GM19023 (cell line): ENCODE measurements at regions not wholly inside any gene's neighbourhood (a gene's known extent, or its start where the extent isn't known, plus 50 kb on each side); places are given as distances from the start of the nearest gene placed in this dataset.

Experiments used
- ATAC-seq: cut with Tn5 transposase; IDR thresholded peaks from one replicate; pipeline ENCODE4 v1.9.1; 2021; ENCODE audit warnings: mild to moderate bottlenecking, moderate library complexity; ENCODE audit not compliant: unreplicated experiment

DNA sequence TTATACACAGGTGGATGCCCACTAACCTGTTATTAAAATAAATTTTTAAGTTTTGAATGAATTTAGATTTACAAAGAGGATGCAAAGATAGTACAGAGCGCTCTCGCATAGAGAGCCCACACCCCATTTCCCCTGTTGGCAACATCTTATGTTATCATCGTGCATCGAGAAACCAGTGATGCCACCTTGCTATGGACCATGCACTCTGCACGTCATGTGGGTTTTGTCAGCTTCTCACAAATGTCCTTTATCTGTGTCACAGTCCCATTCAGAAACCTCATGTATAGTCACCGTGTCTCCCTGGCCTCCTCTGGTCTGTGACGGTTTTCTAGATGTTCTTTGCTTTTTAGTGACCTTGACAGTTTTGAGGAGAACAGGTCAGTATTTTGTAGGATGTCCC is 60.0 kb downstream of the ING1 start:
- ATAC-seq = no peak

- ATAC-seq = no peak
These were observed 60.6 kb downstream of the ING1 start for GRCh38 chr13:110774051-110774450.

- no peak for ATAC-seq
These were observed 61.0 kb downstream of the ING1 start for GRCh38 chr13:110774490-110774889.

DNA sequence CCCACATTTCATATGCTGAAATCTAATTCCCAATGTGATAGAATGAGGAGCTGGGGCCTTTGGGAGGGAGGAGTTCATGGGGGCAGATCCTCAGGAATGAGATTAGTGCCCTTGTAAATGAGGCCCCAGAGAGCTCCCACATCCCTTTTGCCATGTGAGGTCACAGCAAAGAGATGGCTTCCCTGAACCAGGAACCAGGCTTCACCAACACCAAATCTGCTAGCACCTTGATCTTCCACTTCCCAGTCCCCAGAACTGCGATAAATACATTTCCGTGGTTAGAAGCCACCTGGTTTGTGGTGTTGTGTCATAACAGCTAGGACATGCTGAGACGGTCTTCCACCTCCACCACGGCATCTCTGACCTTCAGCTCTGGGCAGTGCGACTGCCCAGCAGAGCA is 62.1 kb downstream of the ING1 start:
- no peak for ATAC-seq

GRCh38 chr13:110777251-110777820 is 63.8 kb downstream of the ING1 start:
- no peak for ATAC-seq

DNA sequence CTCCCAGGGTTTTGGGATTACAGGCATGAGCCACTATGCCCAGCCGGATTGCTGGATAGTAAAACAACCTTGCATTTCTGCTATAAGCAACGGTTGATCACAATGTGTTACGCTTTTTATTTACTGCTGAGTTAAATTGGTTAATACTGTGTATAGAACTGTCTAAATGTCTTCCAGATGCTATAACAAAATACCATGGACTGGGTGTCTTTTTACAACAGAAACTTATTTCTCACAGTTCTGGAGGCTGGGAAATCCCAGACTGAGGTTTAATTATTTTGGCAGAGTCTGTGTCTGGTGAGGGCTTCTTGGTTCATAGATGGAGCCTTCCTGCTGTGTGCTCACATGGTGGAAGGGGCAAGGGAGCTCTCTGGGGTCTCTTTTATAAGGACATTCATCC is 65.5 kb downstream of the ING1 start:
- ATAC-seq = no peak

GRCh38 chr13:110780422-110780821 is 66.9 kb downstream of the ING1 start:
- no peak for ATAC-seq

- no peak for ATAC-seq
These were observed 68.7 kb downstream of the ING1 start for GRCh38 chr13:110782185-110782584.

- no peak for ATAC-seq
These were observed 71.2 kb downstream of the ING1 start for GRCh38 chr13:110784704-110785103.

DNA sequence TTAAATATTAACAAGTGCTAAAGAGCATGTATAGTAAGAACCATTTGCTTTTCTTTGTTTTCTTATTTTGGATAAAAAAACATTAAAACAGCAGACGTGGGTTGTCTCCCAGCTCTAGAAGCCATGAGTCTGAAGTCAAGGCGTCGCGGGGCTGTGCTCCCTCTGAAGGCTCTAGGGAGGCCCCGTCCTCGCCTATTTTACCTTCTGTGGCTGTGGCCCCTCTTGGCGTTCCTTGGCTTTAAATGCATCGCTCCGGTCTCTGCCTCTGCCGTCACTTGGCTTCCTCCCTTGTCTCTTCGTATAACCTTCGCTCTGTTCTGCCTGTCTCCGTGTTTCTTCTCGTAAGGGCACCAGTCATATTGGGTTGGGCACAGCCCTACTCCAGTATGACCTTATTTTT is 75.3 kb downstream of the ING1 start:
- no peak for ATAC-seq

DNA sequence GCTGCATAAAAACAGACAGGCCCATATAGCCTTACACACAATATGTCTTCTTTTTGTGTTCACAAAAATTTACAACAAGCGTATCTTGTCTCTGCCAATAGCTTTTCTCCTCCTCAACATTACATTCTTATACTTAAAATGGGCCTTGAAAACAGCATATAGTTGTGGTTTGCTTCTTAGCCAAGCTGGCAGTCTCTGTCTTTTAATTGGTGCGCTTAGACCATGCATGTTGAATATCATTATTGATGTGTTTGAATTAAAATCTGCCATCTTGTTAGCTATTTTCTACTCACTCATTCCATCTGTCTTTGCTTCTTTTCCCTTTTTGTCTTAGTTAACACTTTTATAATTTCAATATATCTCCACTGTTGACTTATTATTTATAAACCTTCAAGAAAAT is 76.4 kb downstream of the ING1 start:
- ATAC-seq = no peak

GRCh38 chr13:110790371-110790770 is 76.9 kb downstream of the ING1 start:
- ATAC-seq = no peak

DNA sequence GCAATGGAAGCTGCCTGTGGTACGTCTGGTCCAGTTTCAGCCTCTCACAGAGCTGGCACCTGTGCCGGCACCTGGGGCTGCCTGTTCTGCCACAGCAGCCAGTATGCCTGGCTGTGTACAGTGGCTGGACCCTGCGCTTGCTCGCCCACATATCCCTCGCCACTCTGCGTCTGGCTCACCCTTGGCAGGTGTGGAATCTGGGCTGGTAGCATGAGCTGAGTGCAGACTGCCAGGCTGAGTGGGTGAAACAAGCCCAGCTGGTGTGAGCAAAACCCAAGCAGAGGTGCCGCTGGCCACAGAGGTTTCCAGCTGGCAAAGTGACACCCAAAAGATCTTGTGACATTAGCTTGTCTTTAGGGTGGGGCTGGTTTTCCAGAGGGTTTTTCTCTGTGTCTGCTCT is 80.7 kb downstream of the ING1 start:
- ATAC-seq = no peak

DNA sequence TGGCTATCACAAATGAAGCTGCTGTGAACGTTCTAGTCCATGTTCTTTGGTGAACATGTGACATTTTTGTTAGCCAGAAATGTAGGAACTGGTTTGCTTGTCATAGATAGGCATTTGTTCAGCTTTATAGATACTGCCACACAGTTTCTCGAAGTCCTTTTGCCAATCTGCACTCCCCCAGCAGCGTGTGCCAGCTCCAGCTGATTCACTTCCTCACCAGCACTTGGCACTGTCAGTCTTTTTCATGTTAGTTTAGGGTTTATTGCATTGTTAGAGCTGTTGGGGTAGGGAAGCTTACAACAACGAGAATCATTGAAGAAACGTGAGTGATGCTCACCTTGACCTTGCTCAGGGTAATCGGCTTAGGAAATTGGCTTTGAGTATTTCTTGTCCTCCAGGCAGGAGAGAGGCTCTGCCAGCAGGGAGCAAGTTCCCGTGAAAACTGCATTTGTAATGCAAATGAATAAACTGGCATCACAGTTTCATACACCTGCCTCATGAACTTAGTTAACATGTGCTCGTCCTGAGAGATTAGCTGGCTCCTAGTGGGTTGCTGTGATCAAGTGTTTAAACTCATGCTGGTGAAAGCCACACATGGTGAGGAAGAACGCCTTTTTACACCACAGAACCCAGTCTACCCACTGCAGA is 83.9 kb downstream of the ING1 start:
- no peak for ATAC-seq

DNA sequence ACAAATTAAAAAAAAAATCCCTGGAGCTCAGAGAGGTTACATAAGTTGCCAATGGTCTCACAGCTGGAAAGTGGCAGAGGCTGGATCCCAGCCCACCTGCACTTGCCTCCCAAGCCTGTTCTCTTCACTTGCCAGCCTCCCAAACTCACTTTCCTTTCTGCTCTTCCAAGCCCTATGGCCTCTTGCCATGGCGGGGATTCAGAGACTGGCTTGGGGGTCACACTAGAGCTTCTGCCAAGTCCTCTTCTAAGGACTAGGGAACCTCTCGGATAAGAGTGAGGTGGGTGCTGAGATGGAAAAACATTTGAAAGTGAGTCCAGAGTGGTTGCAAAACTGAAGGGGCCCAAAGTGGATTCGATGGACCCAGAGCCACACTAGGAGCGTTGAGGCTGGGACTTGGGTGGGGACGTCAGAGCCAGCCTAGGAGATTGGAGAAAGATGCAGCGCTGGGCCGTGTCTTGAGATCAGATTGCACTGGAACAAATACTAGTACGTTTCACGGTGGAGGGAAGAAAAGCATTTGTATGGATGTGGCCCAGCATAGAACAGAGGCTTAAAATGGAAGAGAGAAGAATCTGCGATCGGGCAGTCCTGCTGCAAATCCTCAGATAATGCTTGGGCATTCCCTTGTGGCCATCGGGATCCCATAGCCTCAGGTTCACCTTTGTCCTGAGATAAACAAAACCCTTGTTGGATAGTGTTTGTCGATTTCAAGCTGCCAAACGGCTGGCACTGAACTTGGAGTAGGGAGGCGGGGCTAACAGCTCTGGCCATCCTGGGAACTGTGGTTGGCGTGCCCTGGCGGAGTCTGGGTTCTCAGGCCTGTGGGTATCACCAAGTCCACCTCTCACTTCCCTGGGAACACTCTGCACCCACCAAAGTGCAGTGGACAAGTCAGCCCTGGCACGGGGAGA is 84.8 kb downstream of the ING1 start:
- no peak for ATAC-seq

DNA sequence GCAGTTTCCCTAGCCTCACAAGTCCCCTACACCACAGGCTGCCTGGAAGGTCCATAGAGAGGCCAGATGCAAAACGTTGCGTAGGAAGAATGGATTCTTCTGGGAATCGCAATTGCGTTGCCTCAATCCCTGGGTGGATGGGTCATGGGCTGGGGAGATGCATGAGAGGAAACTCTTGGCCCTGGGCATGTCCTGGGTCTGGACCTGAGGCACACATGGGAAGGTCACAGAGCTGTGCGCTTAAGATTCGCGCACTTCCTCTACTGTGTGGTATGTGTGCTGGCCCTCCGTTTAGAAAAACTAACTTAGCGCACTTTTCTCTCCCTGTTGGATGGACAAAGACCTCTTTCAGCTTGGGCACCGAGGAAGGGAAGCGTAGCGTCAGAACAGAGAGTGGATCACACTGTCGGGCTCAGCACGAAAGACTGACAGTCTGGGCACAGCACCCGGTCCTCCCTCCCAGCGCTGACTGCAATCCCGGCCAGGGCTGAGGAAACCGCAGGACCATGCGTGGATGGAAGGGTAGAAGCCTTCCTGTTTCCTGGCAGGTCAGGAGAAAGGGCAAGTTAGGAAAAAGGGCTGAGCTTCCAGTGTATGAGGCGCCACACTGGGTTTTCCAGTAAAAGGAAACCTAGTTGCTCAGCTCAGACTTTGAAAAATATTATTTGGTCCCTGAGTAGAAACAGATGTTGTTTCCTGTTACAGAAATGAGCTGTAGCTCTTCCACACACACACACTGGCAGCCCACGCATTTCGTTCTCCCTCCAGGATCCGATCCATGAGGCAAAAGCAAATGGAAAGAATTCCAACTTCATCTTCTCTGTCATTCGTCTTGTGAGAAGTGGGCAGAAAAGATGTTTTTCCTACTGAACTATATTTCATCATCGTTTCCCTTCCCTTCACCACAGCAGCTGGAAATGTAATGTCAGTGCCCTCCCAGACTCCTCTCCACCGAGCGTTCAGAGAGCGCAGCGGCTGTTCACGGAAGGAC is 86.0 kb downstream of the ING1 start:
- no peak for ATAC-seq

GRCh38 chr13:110801044-110801443 is 87.5 kb downstream of the ING1 start:
- ATAC-seq = no peak

GRCh38 chr13:110802260-110802659 is 88.8 kb downstream of the ING1 start:
- no peak for ATAC-seq

DNA sequence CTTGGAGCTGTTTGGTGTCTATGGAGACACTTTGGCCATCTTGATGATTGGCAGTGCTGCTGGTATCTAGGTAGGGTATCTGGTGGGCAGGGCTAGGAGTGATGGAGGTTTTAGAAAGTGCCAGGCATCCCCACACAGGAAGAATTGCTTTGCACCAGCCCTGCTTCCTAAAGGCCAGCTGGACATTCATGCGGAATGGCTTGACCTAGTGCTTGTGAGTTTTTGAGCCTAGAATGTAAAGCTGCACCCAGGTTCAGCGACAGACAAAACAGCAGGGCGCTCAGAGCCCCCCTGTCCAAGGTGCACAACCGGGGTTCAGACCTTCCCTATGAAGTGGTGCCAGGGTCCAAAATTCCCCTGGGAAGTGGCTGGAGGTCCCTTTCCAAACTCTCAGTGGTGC is 93.1 kb downstream of the ING1 start:
- no peak for ATAC-seq

DNA sequence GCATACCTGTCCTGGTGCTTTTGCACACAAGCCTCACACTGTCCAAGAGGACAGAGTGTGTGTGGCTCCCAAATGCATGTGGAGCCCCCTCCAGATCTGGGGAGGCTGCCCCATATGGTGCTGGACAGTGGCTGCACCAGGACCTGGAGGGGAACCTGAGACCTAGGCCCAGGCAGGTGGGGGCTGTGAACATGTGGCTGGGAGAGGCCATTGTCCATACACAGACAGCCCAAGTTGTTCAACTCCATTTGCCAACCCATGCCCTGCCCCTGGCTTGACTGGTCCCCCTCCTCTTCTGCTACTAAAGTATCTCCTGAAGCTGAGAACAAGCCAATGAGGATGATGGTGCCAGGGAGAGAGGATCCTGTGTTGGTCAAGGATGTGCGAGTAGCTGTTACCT is 94.0 kb downstream of the ING1 start:
- no peak for ATAC-seq

- no peak for ATAC-seq
These were observed 94.6 kb downstream of the ING1 start for GRCh38 chr13:110808138-110808537.
